ENCODE measurements at regions not wholly inside any gene's neighbourhood (a gene's known extent, or its start where the extent isn't known, plus 50 kb on each side); places are given as distances from the start of the nearest gene placed in this dataset.

DNA sequence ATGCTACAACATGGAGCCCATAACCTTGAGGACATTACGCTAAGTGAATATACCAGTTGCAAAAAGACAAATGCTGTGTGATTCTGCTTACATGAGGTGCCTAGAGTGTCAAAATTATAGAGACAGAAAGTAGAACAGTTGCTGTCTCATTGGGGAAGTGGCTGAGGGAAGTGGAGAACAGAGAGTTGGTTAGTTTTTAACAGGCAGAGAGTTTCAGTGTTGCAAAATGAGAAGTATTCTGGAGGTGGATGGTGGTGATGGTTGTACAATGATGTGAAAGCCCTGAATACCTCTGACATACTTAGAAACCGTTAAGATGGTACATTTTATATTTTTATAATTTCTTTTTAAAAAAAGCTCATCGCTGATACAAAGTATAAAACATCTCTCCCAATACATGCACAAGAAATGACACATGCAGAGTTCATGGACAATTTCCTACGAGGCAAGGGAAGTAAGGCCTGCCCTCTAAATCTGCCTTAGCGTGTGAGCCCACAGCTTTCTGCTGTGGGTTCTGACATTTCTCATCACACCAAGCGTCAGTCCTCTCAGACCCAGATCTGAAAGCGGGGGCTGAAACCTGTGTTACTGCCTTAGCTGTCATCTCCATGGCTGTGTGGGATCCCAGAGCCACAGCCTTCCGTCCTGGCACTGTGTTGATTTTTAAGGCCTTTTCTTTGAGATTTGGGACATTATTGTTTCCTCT lies 126.0 kb downstream of the RNASET2 start:
- H3K4me3 ChIP-seq (ENCODE audit: low read depth, low read length): no peak overlapping the region
- DNase-seq: no peak
- no peak for TF ChIP-seq CTCF (IDR thresholded peaks at IDR 0.05; ENCODE audit: low read depth, low read length, missing control alignments)
- in situ Hi-C loops (cut with HindIII; ENCODE audit: low pct_ligation_motif_present, low sequenced_read_pairs): no loop called here
- H3K36me3 ChIP-seq (replicated peaks): no peaks in the 10 kb centered on the region
- no peaks in the 10 kb centered on the region for H3K27me3 ChIP-seq (replicated peaks)
- H3K27ac ChIP-seq: no peak overlapping the region

- Histone ChIP-seq H3K4me3 (ENCODE audit: low read depth, low read length) (no peak overlapping the region), H3K27me3 (replicated peaks) (no peaks in the 10 kb centered on the region), H3K36me3 (replicated peaks) (no peaks in the 10 kb centered on the region), H3K27ac (no peak overlapping the region)
- no peak for TF ChIP-seq CTCF (IDR thresholded peaks at IDR 0.05; ENCODE audit: low read depth, low read length, missing control alignments)
- in situ Hi-C loops (cut with HindIII; ENCODE audit: low pct_ligation_motif_present, low sequenced_read_pairs): no loop called here
- DNase-seq: no peak
Measured at GRCh38 chr6:166826264-166826663, 130.1 kb downstream of the RNASET2 start.

- Histone ChIP-seq H3K27me3 (replicated peaks) (no peaks in the 10 kb centered on the region), H3K27ac (no peak overlapping the region), H3K36me3 (replicated peaks) (no peaks in the 10 kb centered on the region), H3K4me3 (ENCODE audit: low read depth, low read length) (no peak overlapping the region)
- in situ Hi-C loops (cut with HindIII; ENCODE audit: low pct_ligation_motif_present, low sequenced_read_pairs): no loop called here
- TF ChIP-seq CTCF (IDR thresholded peaks at IDR 0.05; ENCODE audit: low read depth, low read length, missing control alignments): no peak
- DNase-seq: peak; percentile 51
Measured at GRCh38 chr6:166825553-166826145, 130.7 kb downstream of the RNASET2 start.

DNA sequence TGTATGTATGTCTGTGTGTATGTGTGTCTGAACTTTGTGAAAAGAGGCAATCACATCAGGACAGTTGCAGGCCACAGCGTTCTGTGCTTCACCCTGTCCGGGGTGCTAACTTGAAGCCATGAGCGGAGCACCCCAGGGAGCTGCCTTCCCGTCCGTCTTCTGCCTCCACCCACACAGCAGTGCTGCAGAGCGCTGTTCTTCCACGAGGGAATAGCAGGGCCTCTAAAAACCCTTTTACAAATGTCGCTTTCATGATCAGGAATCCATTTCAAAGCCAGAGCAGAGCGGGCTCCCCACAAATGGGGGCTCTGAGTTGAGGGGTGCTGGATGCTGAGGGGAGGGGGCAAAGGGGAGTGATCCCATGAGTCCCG lies 131.5 kb downstream of the RNASET2 start:
- Histone ChIP-seq H3K36me3 (replicated peaks) (no peaks in the 10 kb centered on the region), H3K27me3 (replicated peaks) (no peaks in the 10 kb centered on the region), H3K4me3 (ENCODE audit: low read depth, low read length) (no peak overlapping the region), H3K27ac (no peak overlapping the region)
- no peak for TF ChIP-seq CTCF (IDR thresholded peaks at IDR 0.05; ENCODE audit: low read depth, low read length, missing control alignments)
- in situ Hi-C loops (cut with HindIII; ENCODE audit: low pct_ligation_motif_present, low sequenced_read_pairs): no loop called here
- DNase-seq: no peak

DNA sequence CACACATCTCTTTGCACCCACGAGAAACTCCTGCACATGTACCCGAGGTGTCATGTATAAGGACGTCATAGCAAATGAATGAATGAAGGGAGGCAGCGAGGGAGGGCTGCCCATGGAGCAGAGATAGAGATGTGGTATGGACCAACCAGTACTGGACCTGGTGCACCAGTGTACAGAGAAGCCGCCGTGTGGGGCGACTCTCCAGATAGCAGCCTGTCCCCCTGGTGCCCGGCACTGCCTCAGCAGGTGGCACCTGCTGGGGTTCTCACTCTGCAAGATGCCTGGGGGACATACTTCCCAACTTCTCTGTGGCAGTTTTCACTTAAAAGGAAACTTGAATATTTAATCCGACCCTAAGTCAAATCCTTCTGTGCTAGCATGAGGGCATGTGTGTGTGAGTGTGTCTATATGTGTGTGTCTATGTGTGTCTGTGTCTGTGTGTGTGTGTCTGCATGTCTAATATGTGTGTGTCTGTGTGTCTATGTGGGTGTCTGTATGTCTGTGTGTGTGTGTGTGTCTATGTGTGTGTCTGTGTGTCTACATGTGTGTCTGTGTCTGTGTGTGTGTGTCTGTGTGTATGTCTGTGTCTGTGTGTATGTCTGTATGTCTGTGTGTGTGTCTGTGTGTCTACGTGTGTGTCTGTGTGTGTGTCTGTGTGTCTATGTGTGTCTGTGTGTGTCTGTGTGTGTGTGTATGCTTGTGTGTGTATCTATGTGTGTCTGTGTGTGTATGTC lies 132.0 kb downstream of the RNASET2 start:
- no peak for DNase-seq
- no peaks in the 10 kb centered on the region for H3K36me3 ChIP-seq (replicated peaks)
- no peak overlapping the region for H3K27ac ChIP-seq
- in situ Hi-C loops (cut with HindIII; ENCODE audit: low pct_ligation_motif_present, low sequenced_read_pairs): no loop called here
- no peak overlapping the region for H3K4me3 ChIP-seq (ENCODE audit: low read depth, low read length)
- no peak for TF ChIP-seq CTCF (IDR thresholded peaks at IDR 0.05; ENCODE audit: low read depth, low read length, missing control alignments)
- no peaks in the 10 kb centered on the region for H3K27me3 ChIP-seq (replicated peaks)
